Gastroesophageal sphincter (tissue), 3 donors: ENCODE measurements at regions not wholly inside any gene's neighbourhood (a gene's known extent, or its start where the extent isn't known, plus 50 kb on each side); places are given as distances from the start of the nearest gene placed in this dataset.

Experiments
- POLR2A ChIP-seq, 2 donors: fragments of 450-650 bp; IDR thresholded peaks; one replicate each; pipeline ENCODE4 v1.6.1; 2017; ENCODE audit warnings: antibody characterized with exemption in 2 of 2, mild to moderate bottlenecking in 2 of 2, moderate library complexity in 1 of 2
- TF ChIP-seq, protein P1 (sequence below), 4 experiments: fragments of 200-600 bp in 2 of 4; fragments of 450-650 bp in 2 of 4; sonication (generic) in 1 of 4; IDR thresholded peaks; one replicate each; pipeline ENCODE4 v1.5.1; 2017 to 2019; ENCODE audit warnings: antibody characterized with exemption in 4 of 4, mild to moderate bottlenecking in 2 of 4, moderate library complexity in 2 of 4

DNA sequence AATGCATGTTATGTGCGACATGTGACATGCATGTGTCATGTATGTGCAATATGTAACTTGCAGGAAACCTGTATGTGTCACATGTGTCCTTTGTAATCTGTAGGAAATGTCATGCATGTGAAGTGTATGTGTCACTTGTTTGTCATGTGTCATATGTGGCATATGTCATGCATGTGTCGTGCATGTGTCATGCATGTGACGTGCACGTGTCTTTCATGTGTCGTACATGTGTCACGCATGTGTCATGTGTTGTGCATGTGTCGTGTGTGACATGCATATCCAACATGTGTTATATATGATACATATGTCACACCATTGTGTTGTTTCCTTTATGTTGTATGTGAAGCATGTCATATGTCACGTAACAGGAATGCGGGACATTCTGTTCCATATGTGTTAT is 2153.2 kb upstream of the PIK3C3 start:
- no peak for TF ChIP-seq POLR2A (IDR thresholded peaks at IDR 0.05)
- TF ChIP-seq, protein P1, sequence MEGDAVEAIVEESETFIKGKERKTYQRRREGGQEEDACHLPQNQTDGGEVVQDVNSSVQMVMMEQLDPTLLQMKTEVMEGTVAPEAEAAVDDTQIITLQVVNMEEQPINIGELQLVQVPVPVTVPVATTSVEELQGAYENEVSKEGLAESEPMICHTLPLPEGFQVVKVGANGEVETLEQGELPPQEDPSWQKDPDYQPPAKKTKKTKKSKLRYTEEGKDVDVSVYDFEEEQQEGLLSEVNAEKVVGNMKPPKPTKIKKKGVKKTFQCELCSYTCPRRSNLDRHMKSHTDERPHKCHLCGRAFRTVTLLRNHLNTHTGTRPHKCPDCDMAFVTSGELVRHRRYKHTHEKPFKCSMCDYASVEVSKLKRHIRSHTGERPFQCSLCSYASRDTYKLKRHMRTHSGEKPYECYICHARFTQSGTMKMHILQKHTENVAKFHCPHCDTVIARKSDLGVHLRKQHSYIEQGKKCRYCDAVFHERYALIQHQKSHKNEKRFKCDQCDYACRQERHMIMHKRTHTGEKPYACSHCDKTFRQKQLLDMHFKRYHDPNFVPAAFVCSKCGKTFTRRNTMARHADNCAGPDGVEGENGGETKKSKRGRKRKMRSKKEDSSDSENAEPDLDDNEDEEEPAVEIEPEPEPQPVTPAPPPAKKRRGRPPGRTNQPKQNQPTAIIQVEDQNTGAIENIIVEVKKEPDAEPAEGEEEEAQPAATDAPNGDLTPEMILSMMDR (IDR thresholded peaks at IDR 0.05): no peak
